GM12878 (cell line): ENCODE measurements at regions not wholly inside any gene's neighbourhood (a gene's known extent, or its start where the extent isn't known, plus 50 kb on each side); places are given as distances from the start of the nearest gene placed in this dataset.

Experiments
- CREB1 ChIP-seq: IDR thresholded peaks from 2 replicates; pipeline ENCODE4 v1.6.1; 2012; ENCODE audit warnings: low read depth, mild to moderate bottlenecking, inconsistent platforms
- EZH2 ChIP-seq: IDR thresholded peaks from 2 replicates; pipeline ENCODE4 v1.6.1; 2012; ENCODE audit warnings: low read depth, mild to moderate bottlenecking, control low read depth, inconsistent platforms, low read length, borderline replicate concordance; ENCODE audit not compliant: control insufficient read depth
- POLR2A ChIP-seq: IDR thresholded peaks from 2 replicates; pipeline ENCODE4 v1.6.1; 2011; ENCODE audit warnings: low read depth, mild to moderate bottlenecking, low read length
- ZBED1 ChIP-seq: IDR thresholded peaks from 2 replicates; pipeline ENCODE4 v1.6.1; 2016; ENCODE audit warnings: borderline replicate concordance

GRCh38 chr12:88648625-88649024 lies 68.4 kb upstream of the KITLG start:
- TF ChIP-seq EZH2: no peak
- no peak for TF ChIP-seq ZBED1
- TF ChIP-seq CREB1: no peak
- no peak for TF ChIP-seq POLR2A
